ENCODE measurements at regions not wholly inside any gene's neighbourhood (a gene's known extent, or its start where the extent isn't known, plus 50 kb on each side); places are given as distances from the start of the nearest gene placed in this dataset.
A peak's percentile ranks its signal among the peaks of the same experiment; 100 is the strongest.

DNA sequence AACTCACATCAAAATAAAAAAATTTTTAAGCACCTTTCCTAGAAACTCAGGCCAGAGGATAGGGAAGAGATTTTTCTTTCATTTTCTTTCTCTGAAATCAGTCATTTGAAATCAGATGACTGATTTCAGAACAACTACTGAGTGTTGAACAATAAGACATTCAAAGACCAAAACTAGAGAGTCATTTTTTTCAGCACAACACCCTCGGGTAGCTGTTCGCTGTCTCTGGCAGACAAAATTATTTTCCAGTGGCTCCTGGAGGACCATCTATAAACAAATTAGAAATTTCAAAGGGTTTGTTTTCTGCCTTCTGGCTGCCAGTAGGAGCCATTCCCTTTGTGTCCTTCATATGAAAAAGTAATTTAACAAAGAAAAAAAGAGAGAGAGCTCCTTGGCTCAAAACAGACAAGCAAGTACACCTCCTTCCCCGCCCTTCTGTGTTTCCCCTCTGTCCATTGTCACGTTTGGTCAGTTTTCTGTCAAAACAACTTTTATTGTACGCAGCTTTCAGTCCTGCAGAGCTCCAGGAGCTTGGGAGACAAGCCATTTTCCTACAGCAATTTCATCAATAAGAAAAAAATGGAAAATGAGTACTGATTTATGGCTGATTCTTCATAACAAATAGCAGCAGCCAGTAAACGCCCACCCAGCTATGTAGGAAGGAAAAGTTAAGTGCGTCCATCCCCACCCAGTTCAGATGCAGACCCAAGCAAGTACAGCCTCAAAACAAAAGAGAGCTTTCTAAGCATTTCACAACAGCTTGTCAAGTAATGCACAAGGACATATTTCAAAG, 405.2 kb downstream of the ZNF608 start:
- DNase-seq (ENCODE audit: low read depth in 4 of 4, low spot score in 3 of 4): no peak

DNA sequence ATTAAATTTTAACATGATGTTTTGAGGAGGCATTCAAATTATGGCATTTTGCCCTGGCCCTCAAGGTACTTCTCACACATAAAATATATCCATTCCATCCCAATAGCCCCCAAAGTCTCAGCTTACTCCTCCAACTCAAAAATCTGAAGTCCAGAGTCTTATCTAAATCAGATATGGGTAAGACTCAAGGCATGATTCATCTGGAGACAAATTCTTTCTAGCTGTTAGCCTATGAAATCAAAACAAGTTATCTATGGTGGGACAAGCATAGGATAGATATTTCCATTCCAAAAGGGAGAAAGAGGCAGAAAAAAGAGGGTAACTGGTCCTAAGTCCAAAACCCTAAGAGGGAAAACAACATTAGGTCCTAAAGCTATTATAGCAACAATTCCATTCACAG, 408.4 kb downstream of the ZNF608 start:
- no peak for DNase-seq (ENCODE audit: low read depth in 4 of 4, low spot score in 3 of 4)

DNA sequence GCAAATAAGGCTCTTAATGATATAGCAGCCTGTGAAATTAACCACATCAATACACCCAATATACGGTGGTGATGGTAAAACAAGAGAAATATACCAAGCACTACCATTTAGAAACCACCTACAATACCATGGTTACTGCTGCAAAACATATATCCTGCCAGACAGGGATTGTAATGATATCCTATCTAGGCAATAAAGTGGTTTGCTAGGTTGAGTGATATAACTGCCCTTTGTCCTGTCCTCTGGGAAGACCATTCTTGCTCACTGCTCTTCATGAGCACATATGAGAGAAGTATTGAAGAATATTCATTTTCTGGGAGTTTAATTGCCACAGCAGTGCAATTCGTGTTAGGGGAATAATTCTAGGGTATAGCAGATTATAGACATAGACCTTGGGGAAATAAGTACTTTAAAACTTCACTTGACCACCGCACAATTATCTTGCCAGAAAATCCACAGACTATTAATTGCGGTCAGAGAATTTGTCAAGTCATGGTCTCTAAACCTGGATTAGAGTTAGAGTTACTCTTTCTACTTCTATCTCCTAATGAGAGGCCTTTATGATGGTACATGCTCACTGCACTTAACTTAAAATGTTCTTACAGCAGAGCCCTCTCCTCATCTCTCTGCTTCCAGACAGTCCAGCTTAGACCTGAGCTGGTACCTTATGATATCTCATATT, 413.0 kb downstream of the ZNF608 start:
- no peak for DNase-seq (ENCODE audit: low read depth in 4 of 4, low spot score in 3 of 4)

DNA sequence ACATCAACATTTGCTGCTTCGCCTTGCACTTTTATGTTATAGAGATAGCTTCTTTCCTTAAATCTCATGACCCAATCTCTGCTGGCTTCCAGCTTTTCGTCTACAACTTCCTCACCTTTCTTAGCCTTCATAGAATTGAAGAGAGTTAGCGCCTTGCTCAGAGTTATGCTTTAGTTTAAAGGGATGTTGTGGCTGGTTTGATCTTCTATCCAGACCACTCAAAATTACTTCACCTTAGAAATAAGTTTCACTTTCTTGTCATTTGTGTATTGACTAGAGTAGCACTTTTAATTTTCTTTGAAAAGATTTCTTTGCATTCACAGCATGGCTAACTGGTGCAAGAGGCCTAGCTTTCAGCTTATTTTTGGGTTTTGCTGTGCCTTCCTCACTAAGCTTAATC, 414.2 kb downstream of the ZNF608 start:
- no peak for DNase-seq (ENCODE audit: low read depth in 4 of 4, low spot score in 3 of 4)

DNA sequence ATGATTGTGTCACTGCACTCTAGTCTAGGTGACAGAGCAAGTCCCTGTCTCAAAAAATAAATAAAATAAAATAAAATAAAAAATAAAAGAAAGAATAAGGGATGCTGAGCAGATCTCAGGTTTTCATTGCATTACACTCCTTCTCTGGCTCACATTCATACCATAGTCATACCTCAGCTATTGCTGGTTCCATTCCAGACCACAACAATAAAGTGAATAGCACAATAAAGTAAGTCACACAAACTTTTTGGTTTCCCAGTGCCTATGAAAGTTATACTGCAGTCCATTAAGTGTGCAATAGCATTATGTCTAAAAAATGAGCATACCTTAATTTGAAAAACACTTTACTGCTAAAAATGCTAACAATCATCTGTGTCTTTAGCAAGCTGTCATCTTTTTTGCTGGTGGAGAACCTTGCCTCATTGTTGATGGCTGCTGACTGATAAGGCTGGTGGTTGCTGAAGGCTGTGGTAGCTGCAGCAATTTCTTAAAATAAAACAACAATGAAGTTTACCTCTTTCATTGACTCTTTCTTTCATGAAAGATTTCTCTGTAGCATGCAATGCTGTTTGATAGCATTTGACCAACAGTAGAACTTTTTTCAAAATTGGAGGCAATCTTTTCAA, 415.7 kb downstream of the ZNF608 start:
- DNase-seq (ENCODE audit: low read depth in 4 of 4, low spot score in 3 of 4): no peak

DNA sequence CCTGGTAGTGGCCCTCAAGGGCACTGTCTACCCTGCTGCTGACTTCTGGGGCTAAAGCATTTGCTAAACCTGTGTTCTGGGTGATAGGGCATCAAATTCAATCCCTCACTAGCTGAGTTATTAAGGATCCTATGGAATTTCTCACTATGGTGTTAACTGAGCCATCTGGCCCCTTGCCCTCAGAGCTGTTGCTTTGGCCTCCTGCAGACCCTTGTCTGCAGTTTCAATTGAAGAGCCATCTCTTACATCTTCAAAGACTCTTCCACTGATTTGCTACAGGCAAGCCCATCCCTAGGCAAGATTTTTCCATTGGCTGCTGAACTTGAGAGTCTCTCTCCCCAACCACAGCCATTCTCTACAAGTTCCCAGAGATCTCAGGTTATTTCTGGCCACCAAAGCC, 418.2 kb downstream of the ZNF608 start:
- DNase-seq (ENCODE audit: low read depth in 4 of 4, low spot score in 3 of 4): no peak

DNA sequence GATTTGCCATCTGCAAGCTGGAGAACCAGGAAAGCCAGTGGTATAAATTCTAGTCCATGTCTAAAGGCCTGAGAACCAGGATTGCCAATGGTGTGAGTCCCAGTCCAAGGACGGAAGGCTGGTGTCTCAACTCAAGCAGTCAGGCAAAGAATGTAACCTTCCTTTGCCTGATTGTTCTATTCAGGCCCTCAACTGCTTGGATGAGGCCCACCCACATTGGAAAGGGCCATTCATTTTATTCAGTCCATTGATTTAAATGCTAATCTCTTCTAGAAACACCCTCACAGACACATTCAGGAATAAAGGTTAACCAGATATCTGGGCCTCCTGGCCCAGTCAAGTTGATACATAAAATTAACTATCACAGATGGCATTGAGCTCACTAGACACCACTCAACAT, 427.8 kb downstream of the ZNF608 start:
- DNase-seq (ENCODE audit: low read depth in 4 of 4, low spot score in 3 of 4): no peak

DNA sequence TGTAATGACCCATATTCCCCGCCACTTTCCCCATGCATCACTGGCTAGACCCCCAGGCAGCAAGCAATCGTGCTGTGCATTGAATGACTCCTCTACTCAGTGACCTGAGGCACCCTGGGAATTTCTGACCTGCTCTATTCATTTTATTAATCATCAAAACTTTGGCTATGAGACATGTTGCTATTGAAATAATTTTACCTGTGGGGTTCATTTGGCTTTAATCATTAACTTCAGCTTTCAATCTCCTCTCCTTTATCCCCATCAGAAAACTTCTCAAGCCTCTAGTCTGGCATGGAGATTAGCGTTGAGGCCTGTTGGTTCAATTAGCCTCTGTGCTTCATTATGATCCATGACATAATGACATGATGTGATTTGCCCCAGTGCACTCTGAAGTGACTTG, 429.0 kb downstream of the ZNF608 start:
- DNase-seq (ENCODE audit: low read depth in 4 of 4, low spot score in 3 of 4): no peak

DNA sequence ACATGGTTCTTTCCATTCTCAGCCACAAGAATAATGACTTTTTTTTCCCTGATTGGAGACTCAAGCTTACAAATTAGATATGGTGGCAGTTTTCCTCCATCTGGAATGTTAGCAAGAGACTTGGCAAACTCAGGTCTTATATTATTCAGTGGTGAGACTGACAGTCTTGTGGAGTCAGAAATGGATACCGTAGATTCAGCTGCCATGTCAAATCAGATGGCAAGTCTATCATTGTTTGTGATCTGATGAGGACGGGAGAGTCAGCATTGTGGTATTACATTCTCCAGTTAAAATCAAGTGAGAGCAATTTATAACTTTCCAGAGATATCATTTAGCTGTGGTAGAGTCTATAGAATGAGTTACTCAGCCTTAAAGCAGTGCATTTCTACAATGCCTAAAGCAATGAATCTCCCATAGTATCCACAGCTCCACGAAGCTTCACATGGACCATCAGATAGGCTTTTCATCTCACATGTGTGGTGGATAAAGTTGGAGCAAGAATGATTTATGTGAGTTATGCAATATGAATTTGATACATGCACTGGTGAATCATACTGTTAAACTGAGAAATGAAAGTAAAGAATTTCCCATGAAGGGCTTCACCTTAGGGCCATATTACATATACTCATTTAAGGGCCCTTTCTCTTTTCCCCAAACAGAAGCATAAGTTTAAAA, 430.6 kb downstream of the ZNF608 start:
- DNase-seq (ENCODE audit: low read depth in 4 of 4, low spot score in 3 of 4): no peak

DNA sequence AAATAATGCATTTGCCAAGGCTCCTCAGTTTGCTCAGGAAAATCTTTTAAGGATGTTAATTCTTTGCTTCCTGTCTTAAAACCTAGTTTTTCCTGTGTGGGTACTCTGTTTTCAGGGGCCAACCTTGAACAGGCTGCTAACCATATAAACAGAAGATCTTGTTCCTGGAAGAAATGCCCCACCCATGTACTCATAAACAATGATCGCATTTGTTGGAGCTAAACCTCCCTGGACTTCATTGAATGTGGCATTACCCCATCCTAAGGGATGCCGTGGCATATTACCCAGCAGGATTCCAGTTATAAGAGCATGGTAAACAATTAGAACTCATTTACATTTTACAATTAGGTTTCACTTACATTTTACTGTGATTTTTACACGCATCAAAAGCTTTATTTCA, 436.0 kb downstream of the ZNF608 start:
- no peak for DNase-seq (ENCODE audit: low read depth in 4 of 4, low spot score in 3 of 4)

DNA sequence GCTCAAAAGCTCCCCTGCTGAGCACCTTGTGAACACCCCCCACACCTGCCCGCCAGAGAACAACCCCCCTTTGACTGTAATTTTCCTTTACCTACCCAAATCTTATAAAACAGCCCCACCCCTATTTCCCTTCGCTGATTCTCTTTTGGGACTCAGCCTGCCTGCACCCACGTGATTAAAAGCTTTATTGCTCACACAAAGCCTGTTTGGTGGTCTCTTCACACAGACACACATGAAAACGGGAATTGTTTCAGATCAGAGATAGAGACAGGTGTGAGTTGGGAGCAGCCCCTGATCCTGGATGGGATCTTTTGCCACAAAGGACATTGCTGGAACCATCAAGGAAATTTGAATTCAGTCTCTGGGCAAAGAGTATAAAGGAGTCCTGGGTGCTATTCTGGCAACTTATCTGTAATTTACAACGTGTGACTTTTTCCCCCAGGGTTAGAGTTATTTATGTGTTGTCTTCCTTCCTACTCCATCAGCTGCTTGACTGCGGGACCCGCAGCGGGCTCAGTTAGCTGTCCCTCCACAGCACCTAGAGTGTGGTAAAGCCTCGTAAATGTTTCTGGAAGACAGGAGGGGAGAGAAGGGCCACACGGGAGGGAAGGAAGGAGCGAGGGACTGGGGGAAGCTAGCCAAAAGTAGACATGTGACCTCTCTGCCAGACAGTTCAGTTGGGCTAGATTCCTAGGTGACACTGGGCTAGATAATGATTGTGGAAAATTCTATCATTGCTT, 437.0 kb downstream of the ZNF608 start:
- no peak for DNase-seq (ENCODE audit: low read depth in 4 of 4, low spot score in 3 of 4)

DNA sequence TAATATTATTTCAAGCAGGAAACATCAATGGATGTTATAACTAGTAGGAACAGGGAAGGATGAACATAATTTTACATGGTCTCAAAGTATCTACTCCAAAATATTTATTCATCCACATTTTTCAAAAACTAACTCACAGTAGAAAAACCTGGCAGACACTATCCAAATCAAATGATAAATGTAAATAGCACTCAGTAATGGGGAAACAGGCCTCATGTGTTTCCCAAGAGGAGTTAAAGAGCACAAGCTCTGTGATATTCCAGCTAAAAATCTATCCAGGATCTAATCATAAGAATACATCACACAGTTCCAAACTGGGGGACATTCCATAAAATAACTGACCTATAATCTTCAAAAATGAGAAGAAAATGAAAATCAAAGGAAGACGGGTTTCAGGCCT, 443.1 kb downstream of the ZNF608 start:
- DNase-seq (ENCODE audit: low read depth in 4 of 4, low spot score in 3 of 4): no peak

DNA sequence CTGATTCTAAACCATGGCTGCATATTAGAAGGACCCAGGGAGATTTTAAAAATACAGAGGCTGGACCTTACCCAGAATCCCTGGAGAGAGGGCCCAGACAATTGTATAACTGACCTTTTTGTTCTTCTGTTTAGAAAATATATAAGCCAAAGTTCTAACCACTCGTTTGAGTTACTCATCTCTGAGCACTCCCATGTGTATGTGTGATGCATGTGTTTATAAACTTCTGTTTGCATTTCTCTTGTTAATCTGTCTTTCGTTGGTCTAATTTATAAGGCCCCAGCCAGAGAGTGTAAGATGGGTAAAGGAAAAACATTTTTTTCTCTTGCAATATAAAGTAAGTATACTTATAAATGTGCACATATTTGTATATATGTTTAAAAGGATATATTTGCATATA, 443.9 kb downstream of the ZNF608 start:
- no peak for DNase-seq (ENCODE audit: low read depth in 4 of 4, low spot score in 3 of 4)

DNA sequence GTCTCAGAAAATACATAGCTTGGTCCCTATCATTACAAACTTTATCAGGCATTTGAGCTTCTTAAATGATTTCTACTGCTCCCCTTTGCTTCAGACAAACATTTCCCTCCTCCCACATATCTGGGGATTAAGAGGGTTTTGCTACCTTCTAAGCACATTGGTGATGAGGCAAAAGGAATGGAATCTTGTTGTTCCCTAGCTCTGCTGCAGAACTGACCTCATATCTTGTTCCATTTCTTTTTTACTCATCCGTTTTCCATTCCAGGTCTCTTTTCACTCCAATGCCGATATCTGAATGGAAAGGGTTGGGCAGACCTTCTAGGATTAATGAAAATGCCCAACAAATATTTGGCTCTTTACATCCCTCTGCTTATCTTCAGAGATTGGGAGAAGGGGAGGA, 444.6 kb downstream of the ZNF608 start:
- DNase-seq (ENCODE audit: low read depth in 4 of 4, low spot score in 3 of 4): no peak

DNA sequence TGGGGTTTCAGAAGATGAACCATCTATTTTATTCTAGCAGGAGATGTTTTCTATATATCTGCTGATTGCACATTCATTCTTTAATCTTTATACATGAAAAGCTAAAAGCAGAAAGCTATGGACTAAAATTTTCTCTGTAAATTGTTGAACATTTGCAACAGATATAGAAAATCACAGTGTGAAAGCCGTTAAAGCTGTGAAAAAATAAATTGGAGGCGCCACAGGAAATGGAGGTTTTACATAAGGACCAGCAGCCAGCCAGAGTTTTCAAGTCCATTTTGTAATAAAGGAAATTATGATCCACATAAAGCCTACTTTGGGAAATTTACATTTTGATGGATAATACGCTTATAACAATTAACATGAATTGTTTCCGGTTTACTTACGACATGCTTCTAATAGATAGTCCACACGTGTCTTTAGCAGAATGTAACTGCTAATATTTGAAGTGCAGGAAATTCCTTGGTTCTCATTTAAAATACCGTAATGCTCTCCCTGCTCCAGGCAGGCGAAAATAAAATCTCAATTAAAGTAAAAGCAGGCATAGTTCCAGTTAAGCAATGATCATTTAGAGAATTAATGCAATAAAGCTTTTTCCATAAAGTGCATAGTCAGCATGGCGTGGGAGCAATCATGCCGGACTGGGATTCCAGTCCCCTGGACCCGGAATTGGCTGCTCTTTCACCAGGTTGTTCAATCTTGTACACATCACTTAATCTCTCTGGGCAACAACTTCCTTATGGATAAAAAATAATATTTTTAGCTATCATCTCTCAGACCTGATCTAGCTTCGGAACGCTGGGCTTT, 445.4 kb downstream of the ZNF608 start:
- DNase-seq (ENCODE audit: low read depth in 4 of 4, low spot score in 3 of 4): no peak

DNA sequence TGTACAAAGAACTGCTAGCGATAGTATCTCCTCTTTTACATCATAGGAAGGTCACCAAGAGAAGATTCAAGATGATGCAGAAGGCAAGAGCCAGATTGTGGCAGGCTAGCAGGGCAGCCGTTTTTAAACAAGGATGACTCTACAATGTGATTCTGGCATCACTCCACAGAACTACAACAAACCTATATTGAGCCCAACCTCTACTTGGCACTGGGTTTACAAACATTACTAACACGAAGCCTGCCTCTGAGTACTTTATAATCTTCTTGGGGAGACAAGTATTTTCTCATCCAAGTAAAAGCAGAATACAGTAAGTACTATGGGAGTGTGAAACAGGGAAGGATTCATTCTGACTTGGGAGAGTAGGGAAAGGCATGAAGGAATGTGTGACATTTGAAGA, 448.6 kb downstream of the ZNF608 start:
- DNase-seq (ENCODE audit: low read depth in 4 of 4, low spot score in 3 of 4): no peak

DNA sequence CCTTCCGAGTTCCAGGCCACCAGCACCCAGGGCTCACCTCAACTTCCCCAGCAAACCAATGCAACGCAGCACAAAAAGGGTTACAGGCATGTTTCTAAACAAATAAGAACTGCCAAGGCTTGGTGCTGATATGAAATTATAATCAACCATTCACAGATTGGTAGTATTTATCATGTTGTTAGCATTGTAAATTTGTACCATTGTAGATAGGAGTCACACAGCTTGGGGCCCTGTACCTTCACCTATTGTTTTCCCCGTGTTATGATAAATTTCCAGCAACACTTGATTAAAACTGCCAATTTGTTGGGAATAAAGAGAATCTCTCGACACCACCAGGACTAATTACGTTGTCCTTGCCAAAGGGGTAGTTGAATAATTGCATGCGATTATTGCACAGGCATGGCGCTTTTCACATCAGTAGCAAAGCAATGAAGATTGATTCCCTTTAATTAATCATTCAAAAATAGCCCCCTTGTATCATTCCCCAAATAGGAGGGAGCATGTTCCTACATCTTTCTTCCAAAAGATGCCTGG, 454.1 kb downstream of the ZNF608 start:
- DNase-seq (ENCODE audit: low read depth in 4 of 4, low spot score in 3 of 4): no peak

DNA sequence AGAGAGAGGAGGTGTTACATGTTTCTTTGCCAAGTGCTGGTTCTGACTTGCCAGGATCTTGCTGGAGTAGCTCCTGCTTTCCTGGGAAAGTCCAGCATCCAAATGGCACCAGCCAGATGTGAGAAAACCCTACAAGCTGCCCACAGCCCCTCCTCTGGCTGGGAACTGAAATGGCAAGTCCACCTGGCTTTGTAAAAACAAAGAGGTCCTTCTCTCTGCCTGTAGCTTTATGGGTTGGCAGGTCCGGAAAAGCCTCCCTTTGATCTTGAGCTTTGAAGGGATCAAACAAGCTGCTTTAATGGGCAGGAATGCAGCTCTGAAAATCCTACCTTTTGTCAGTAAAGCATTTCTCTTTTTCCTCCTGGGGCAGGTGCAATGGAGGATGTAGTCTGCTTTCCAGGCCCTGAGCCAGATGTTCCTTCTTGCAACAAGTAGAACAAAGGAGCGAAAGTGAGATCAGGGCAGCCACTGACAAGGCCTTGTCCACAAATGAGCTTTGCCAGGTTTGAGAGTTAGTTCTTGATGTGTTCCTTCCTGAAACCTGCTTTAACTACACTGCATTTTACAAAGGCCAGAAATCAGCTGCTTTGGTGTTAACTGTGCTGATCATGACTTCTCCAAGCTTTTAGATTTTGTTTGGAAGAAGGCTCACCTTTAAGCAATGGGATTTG, 456.7 kb downstream of the ZNF608 start:
- peak in 2 of 4 donors; percentile 20 to 31 for DNase-seq (ENCODE audit: low read depth in 4 of 4, low spot score in 3 of 4)

DNA sequence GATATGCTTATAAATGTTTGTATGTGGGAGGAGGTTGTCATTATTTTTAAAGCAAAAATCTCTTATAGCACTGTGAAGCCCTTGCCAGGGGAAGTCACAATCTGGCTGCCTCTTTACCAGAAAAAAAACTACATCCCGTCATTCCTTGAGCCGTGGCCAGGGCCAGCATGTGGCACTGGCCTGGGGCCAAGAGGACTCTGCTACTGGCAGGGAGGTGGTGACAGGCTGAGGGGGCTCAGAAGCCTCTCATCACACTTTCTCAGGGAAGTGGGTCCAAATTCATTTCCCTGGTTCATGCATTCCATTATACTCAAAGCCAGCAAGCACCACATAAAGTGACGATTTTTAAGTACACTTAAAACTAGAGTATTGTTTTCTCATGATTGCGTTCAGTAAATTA, 457.3 kb downstream of the ZNF608 start:
- no peak for DNase-seq (ENCODE audit: low read depth in 4 of 4, low spot score in 3 of 4)

All from right renal pelvis (tissue), 4 donors.